ENCODE measurements at regions not wholly inside any gene's neighbourhood (a gene's known extent, or its start where the extent isn't known, plus 50 kb on each side); places are given as distances from the start of the nearest gene placed in this dataset.

GRCh38 chr16:63283721-63284120 lies 1247.5 kb upstream of the CDH8 start:
- no peaks in the 10 kb centered on the region for H3K4me1 ChIP-seq (ENCODE audit: insufficient read depth, low read length)
- H3K36me3 ChIP-seq (ENCODE audit: insufficient read depth, low read length), result no peaks in the 10 kb centered on the region
- no peak overlapping the region for H3K9ac ChIP-seq (ENCODE audit: low read depth, low read length)
- no peaks in the 10 kb centered on the region for H3K9me3 ChIP-seq (ENCODE audit: control insufficient read depth, insufficient read depth, low read length)

GRCh38 chr16:63244631-63245030 lies 1208.4 kb upstream of the CDH8 start:
- no peaks in the 10 kb centered on the region for H3K36me3 ChIP-seq (ENCODE audit: insufficient read depth, low read length)
- H3K9ac ChIP-seq (ENCODE audit: low read depth, low read length), result no peak overlapping the region
- no peaks in the 10 kb centered on the region for H3K4me1 ChIP-seq (ENCODE audit: insufficient read depth, low read length)
- no peaks in the 10 kb centered on the region for H3K9me3 ChIP-seq (ENCODE audit: control insufficient read depth, insufficient read depth, low read length)

- no peaks in the 10 kb centered on the region for H3K9me3 ChIP-seq (ENCODE audit: control insufficient read depth, insufficient read depth, low read length)
- H3K4me1 ChIP-seq (ENCODE audit: insufficient read depth, low read length), result no peaks in the 10 kb centered on the region; the same call in 1 of the 2 replicates
- H3K36me3 ChIP-seq (ENCODE audit: insufficient read depth, low read length), result no peaks in the 10 kb centered on the region
- H3K9ac ChIP-seq (ENCODE audit: low read depth, low read length), result no peak overlapping the region
Measured at GRCh38 chr16:63241497-63242028, 1205.3 kb upstream of the CDH8 start.

- H3K36me3 ChIP-seq (ENCODE audit: insufficient read depth, low read length), result no peaks in the 10 kb centered on the region
- no peaks in the 10 kb centered on the region; the same call in 1 of the 2 replicates for H3K4me1 ChIP-seq (ENCODE audit: insufficient read depth, low read length)
- H3K9ac ChIP-seq (ENCODE audit: low read depth, low read length), result no peak overlapping the region
- H3K9me3 ChIP-seq (ENCODE audit: control insufficient read depth, insufficient read depth, low read length), result no peaks in the 10 kb centered on the region
Measured at GRCh38 chr16:63239065-63239570, 1202.9 kb upstream of the CDH8 start.

GRCh38 chr16:63230421-63231040 lies 1194.3 kb upstream of the CDH8 start:
- Histone ChIP-seq H3K9me3 (ENCODE audit: control insufficient read depth, insufficient read depth, low read length) (no peaks in the 10 kb centered on the region), H3K4me1 (ENCODE audit: insufficient read depth, low read length) (no peaks in the 10 kb centered on the region), H3K9ac (ENCODE audit: low read depth, low read length) (no peak overlapping the region), H3K36me3 (ENCODE audit: insufficient read depth, low read length) (no peaks in the 10 kb centered on the region)

- H3K36me3 ChIP-seq (ENCODE audit: insufficient read depth, low read length), result no peaks in the 10 kb centered on the region
- no peak overlapping the region for H3K9ac ChIP-seq (ENCODE audit: low read depth, low read length)
- H3K9me3 ChIP-seq (ENCODE audit: control insufficient read depth, insufficient read depth, low read length), result no peaks in the 10 kb centered on the region
- no peaks in the 10 kb centered on the region for H3K4me1 ChIP-seq (ENCODE audit: insufficient read depth, low read length)
Measured at GRCh38 chr16:63228259-63228658, 1192.0 kb upstream of the CDH8 start.

GRCh38 chr16:63223851-63224250 lies 1187.6 kb upstream of the CDH8 start:
- H3K4me1 ChIP-seq (ENCODE audit: insufficient read depth, low read length), result no peaks in the 10 kb centered on the region
- no peaks in the 10 kb centered on the region for H3K9me3 ChIP-seq (ENCODE audit: control insufficient read depth, insufficient read depth, low read length)
- H3K36me3 ChIP-seq (ENCODE audit: insufficient read depth, low read length), result no peaks in the 10 kb centered on the region
- no peak overlapping the region for H3K9ac ChIP-seq (ENCODE audit: low read depth, low read length)

GRCh38 chr16:63216696-63217423 lies 1180.6 kb upstream of the CDH8 start:
- Histone ChIP-seq H3K4me1 (ENCODE audit: insufficient read depth, low read length) (no peaks in the 10 kb centered on the region), H3K9me3 (ENCODE audit: control insufficient read depth, insufficient read depth, low read length) (no peaks in the 10 kb centered on the region), H3K36me3 (ENCODE audit: insufficient read depth, low read length) (no peaks in the 10 kb centered on the region), H3K9ac (ENCODE audit: low read depth, low read length) (no peak overlapping the region)

GRCh38 chr16:63201851-63202250 lies 1165.6 kb upstream of the CDH8 start:
- H3K9me3 ChIP-seq (ENCODE audit: control insufficient read depth, insufficient read depth, low read length), result no peaks in the 10 kb centered on the region
- H3K36me3 ChIP-seq (ENCODE audit: insufficient read depth, low read length), result no peaks in the 10 kb centered on the region
- H3K4me1 ChIP-seq (ENCODE audit: insufficient read depth, low read length), result no peaks in the 10 kb centered on the region
- H3K9ac ChIP-seq (ENCODE audit: low read depth, low read length), result no peak overlapping the region

- no peaks in the 10 kb centered on the region for H3K36me3 ChIP-seq (ENCODE audit: insufficient read depth, low read length)
- no peaks in the 10 kb centered on the region for H3K9me3 ChIP-seq (ENCODE audit: control insufficient read depth, insufficient read depth, low read length)
- H3K4me1 ChIP-seq (ENCODE audit: insufficient read depth, low read length), result no peaks in the 10 kb centered on the region
- no peak overlapping the region for H3K9ac ChIP-seq (ENCODE audit: low read depth, low read length)
Measured at GRCh38 chr16:63200940-63201339, 1164.7 kb upstream of the CDH8 start.

GRCh38 chr16:63195336-63195735 lies 1159.1 kb upstream of the CDH8 start:
- Histone ChIP-seq H3K36me3 (ENCODE audit: insufficient read depth, low read length) (no peaks in the 10 kb centered on the region), H3K4me1 (ENCODE audit: insufficient read depth, low read length) (no peaks in the 10 kb centered on the region), H3K9me3 (ENCODE audit: control insufficient read depth, insufficient read depth, low read length) (no peaks in the 10 kb centered on the region), H3K9ac (ENCODE audit: low read depth, low read length) (no peak overlapping the region)

- no peak overlapping the region for H3K9ac ChIP-seq (ENCODE audit: low read depth, low read length)
- no peaks in the 10 kb centered on the region for H3K36me3 ChIP-seq (ENCODE audit: insufficient read depth, low read length)
- no peaks in the 10 kb centered on the region for H3K4me1 ChIP-seq (ENCODE audit: insufficient read depth, low read length)
- H3K9me3 ChIP-seq (ENCODE audit: control insufficient read depth, insufficient read depth, low read length), result no peaks in the 10 kb centered on the region
Measured at GRCh38 chr16:63192980-63193379, 1156.7 kb upstream of the CDH8 start.

- H3K9ac ChIP-seq (ENCODE audit: low read depth, low read length), result no peak overlapping the region
- no peaks in the 10 kb centered on the region for H3K36me3 ChIP-seq (ENCODE audit: insufficient read depth, low read length)
- no peaks in the 10 kb centered on the region for H3K9me3 ChIP-seq (ENCODE audit: control insufficient read depth, insufficient read depth, low read length)
- H3K4me1 ChIP-seq (ENCODE audit: insufficient read depth, low read length), result peaks cover 4% of the 10 kb centered on the region; the same call in 1 of the 2 replicates
Measured at GRCh38 chr16:63188086-63188771, 1152.0 kb upstream of the CDH8 start.

GRCh38 chr16:63187638-63188037 lies 1151.4 kb upstream of the CDH8 start:
- H3K9ac ChIP-seq (ENCODE audit: low read depth, low read length), result no peak overlapping the region
- peaks cover 4% of the 10 kb centered on the region; the same call in 1 of the 2 replicates for H3K4me1 ChIP-seq (ENCODE audit: insufficient read depth, low read length)
- no peaks in the 10 kb centered on the region for H3K9me3 ChIP-seq (ENCODE audit: control insufficient read depth, insufficient read depth, low read length)
- no peaks in the 10 kb centered on the region for H3K36me3 ChIP-seq (ENCODE audit: insufficient read depth, low read length)
